ENCODE measurements at regions not wholly inside any gene's neighbourhood (a gene's known extent, or its start where the extent isn't known, plus 50 kb on each side); places are given as distances from the start of the nearest gene placed in this dataset.

DNA sequence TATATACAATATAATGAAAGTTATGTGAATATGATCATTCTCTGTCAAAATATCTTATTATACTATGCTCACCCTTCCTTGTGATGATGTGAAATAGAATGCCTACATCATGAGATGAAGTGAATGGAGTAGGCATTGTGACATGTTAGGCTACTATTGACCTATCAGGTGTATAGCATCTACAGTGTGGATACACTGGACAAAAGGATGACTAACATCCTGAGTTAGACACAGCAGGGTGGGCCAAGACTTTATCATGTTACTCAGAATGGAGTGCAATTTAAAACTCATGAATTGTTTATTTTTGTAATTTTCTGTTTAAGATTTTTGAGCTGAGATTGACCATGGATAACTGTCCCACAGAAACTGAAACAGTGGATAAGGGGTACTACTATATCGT, 53.4 kb upstream of the NAV3 start:
- DNase-seq, result no peak

DNA sequence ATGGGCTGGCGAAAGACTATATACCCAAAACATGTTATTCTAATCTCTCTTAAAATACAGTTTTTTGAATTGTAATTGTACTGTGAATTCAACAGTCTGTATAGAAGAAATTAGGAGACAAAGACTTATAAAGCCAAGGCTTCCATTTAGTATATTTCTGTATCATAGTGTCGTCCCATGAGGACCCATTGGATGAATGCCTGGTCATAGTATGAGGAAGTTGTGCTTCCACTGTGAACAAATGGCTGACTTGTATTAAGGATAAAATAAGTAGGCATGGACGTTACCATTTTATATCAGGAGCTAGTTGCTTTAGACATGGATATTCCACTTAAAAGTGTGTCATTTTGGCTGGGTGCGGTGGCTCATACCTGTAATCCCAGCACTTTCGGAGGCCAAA, 55.9 kb upstream of the NAV3 start:
- no peak for DNase-seq

DNA sequence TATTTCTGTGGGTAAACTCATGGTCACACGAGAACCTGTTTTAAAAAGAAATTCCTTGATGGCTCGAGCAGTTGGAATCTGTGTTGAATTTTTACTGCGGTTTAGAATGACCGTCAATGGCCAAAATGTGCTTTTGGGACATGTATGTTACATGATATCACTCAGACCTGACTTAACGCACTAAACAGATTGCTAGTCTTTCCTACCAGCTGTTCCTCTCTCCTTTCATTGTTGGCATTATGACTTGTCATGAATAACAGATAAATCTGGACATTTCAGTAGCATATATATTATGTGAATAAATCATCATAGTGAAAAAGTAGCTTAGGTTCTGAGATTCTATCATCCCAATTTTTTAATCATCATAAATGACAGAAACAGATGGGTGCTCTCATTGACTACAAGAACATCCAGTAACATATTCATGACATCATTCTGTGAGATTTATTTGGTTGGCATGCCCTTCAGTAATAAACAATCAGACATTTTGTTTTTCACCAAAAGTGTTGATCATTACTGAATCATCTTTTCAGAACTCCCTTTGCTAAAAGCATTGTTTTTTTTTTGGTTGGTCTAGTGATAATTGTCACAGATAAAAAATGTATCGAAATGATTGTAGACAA, 57.9 kb upstream of the NAV3 start:
- no peak for DNase-seq

DNA sequence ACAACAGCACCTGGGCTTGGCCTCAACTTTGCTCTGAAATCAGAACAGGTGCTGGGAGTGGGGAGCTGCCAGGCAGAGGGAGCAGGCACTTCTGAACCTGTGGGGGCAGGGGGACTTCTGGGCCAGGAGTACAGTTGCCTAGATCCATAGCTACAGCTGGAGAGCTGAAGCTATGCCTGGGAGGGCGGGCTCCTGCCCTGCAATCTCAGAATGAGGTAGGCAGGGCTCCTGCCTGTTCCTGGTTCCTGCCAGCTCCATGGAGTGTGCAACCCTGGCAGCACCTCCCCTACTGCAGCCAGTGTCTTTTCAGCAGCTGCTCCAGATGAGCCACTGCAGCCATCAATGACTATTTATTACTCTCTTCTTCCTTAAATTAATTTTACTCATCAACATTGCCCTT, 62.1 kb upstream of the NAV3 start:
- DNase-seq, result no peak

DNA sequence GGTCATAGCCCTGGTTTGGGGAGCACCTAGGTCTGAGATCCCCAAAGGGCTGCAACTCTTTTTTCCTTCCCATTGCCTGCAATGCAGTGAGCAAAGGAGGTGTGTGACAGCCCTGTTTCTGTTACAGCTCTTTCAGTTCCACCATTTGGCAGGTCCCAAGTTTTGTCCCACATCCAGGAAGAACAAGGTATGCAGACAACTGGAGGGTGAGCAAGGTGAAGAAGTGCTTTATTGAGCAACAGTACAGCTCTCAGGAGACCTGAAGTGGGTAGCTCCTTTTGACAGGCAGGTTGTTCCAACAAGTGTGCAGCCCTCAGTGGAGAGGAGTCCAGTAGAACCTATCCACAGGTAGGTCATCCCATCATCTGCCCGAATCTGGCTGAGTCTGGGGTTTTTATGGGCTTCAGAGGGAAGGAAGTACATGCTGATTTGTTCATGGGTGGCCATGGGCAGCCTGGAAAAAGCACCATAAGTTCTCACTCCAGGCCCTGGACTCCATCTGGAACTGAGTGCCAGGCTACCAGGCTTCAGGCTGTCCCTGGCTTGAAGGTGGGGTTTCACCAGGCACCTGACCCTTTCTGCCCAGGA, 62.8 kb upstream of the NAV3 start:
- DNase-seq, result no peak

DNA sequence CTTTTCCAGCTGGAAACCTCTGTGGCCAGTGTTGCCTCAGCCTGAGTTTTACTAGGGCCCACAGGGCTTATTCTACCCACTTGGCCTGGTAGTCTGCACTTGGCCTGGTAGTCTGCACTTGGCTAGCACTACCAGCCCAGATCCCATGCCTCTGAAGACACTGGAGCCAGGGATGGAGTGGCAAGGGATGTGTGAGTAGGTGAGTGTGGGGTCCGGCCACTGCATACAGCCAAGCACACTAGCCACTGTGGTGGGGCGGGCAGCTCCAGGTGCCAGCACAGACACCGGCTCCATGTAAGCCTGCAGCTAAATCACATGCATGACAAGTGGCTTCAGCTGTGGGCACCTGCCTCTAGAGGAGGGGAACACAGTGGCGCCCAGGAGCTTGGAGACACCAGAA, 63.4 kb upstream of the NAV3 start:
- no peak for DNase-seq

DNA sequence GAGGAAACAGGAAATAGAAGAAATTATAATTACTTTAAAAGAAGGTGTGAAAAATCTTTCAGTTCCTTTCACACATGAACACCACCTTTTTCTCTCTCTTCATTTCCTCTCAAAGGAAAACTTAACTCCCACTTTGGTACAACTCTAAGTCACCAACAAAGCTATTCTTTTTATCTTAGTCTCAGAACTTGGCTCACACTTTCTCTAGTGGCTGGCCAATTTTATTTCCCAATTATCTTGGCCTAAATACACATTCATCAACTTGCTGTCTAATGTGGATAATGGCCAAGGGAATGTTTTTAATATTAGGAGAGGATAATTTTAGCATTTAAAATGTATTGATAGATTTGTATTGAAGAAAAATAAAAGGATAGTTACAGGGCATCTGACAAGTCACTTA, 64.5 kb upstream of the NAV3 start:
- DNase-seq, result no peak

DNA sequence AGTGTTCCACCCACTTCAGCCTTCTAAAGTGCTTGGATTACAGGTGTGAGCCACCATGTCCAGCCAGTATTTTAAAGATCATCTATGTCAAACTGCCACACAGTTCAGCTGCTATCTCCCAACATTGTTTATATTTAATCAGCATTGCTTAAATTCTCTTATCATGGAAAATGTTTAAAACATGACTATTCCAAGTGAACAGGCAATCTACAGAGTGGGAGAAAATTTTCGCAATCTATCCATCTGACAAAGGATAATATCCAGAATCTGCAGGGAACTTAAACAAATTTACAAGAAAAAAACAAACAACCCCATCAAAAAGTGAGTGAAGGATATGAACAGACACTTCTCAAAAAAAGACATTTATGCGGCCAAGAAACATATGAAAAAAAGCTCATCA, 69.4 kb upstream of the NAV3 start:
- DNase-seq, result no peak

DNA sequence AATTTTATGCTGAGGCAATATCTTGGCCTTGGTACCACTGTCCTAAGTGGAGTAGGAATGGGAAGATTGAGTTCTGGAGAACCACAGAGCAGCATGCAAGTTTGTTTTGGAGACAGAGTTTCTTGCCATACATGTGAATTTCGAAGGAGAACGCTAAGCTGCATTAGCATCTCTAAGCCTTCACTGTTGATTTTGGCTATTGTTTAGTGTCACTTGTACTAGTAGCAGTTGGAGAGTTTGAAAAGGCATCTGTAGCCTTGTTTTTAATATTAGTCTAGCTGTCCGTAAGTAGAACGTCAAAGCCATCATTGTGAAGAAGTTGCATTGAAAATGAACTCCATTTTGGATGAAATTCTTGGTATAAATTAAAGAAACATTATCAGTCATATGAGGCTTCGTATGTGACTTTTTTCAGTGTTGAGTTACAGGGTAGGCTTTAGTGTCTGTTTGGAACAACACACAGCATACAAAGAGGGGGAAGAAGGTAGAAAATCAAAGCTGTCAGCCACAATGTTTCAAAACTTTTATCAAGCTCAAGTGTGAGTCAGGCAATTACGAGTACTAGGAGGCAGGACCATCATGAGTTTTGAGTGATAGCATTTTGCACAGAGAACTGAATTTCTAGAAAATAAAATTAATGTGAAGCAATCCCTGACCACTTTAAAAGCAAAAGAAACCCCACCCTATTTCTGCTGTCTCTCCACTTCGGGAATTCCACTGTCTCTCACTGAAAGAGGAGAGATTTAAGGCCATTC, 70.2 kb upstream of the NAV3 start:
- no peak for DNase-seq

DNA sequence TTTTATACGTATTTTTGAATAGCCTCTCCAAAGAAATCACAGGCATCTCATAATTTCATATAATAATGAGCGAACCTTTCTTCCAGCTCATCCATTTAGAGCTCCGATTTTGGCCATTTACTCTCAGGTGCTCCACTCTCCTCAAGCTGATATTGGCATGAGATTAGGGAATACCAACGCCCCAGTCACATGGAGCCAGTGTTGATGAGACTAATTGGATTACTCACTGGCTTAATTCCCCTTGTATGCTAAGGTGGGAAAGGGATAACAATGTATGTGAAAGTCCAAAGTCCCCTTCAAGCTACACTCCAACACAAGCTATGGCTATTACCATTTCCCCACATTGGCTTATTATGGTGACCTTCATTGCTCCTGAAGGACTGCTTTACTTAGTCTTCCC, 76.6 kb upstream of the NAV3 start:
- no peak for DNase-seq

DNA sequence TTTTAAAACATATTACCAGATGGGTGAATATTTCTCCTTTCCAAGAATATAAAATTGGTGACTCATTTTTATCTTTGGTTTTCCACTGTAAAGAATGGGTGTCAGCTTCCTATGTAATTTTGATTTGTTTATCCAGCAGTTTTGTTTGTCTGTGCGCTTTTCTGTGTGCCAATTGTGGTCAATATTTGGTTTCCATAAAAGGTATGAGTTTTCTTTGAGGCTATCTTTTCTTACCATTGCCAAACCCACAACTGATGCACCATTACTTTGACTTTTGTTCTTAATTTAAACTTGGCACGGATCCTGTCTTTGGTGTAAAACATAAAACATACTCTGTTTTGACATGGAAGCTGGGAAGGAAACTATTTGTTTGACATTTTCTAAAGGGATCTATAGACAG, 78.8 kb upstream of the NAV3 start:
- DNase-seq, result peak; percentile 33

DNA sequence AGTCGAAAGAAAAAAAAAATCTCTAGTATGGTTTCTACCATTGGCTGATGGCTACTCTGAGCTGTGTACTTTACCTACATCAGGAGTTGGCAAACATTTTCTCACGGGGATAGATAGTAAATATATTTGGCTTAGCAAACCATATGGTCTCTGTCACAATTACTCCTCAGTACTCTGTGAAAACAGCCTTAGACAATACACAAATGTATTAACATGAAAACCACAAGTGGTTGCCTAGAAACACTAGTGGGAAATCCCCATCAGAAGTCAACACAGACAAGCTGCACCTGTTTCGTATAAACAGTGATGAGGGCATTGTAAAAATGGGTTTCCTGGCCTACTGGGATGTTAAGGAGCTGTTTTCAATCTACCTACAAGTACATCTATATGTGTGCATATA, 84.6 kb upstream of the NAV3 start:
- peak; percentile 97 for DNase-seq

DNA sequence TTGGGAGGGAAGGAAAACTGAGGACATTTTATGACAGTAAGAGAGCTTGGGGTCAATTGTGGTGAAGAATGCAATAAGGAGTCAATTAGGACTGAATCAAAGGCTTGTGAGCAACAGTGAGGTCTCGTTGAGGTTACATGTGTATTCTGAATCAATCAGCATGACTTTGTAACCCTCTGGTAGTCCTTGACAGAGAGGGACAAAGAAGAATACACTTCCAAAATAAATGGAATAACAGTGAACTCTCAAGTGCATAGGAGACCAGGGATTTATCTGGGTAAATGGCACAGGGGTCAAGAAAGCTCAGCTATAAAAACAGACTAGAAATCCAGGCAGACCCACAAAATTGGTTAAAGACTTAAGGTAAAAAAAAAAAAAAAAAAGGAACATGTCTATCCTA, 85.1 kb upstream of the NAV3 start:
- no peak for DNase-seq

DNA sequence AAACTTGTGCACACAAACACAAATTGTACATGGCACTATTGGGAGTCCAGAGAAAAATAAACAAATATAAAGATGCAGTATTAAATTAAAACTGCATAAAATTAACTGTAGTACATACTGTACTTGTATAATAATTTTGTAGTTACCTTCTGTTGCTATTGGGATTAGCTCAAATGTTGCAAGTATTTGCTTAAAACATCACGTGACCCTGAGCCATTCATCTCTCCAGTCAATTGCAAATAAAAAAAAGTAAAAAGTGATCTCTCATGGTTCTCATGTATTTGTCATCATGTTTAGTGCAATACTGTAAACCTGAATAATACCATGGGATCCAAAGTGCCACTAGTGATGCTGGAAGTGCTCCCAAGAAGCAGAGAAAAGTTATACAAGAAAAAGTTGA, 88.1 kb upstream of the NAV3 start:
- DNase-seq, result peak; percentile 19

DNA sequence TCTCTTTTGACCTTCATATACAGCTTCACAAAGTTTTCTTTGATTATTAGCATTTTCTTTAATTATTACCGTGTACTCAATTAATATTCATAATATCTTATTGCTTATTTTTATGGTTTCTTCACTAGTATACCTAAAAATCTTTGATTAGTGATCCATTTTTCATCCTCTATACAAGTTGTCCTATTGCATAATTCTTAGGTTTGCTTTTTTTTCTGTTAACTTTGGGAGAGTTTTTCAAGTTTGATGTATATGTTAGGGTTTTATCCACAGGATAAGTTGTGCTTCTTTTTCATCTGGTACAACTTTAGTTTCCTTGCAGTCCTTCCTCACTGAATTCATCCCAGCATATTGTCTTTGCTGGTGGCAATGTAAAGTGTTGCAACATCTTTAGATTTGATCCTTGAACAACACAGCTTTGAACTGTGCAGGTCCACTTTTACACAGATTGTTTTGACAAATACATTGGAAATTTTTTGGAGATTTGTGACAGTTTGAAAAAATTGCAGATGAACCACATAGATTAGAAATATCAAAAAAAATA, 88.6 kb upstream of the NAV3 start:
- no peak for DNase-seq

DNA sequence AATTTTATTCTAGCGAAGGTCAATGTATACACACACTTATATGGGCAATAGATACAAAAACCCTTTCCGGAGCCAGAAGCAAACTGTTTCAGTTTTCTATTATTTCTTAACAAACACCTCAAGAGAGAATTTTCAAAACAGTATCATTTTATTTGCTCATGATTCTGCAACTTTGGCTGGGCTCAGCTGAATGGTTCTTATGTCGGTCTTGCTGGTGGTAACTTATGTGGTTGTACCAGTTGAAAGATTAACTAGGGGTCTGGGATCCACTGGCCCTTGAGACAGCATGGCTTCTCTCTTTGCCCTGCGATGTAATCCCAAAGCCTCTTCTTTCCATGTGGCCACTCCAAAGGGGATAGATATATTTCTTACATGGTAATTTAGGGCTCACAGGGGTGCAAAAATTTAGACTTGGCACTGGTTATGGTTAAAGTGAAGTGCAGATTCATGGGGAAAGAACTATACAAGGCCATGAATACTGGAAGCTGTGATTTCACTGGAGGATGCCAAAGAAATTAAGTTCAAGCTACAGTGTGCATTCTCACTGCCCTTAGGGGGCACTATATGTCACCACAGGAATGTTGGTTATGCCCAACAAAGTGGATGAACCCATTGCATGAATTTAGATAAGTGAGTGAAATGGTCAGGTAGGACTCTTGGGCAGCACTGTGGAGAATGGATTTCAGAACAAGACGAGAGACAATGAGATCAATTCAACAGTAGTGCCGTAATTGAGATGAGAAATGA, 94.3 kb upstream of the NAV3 start:
- DNase-seq, result no peak

DNA sequence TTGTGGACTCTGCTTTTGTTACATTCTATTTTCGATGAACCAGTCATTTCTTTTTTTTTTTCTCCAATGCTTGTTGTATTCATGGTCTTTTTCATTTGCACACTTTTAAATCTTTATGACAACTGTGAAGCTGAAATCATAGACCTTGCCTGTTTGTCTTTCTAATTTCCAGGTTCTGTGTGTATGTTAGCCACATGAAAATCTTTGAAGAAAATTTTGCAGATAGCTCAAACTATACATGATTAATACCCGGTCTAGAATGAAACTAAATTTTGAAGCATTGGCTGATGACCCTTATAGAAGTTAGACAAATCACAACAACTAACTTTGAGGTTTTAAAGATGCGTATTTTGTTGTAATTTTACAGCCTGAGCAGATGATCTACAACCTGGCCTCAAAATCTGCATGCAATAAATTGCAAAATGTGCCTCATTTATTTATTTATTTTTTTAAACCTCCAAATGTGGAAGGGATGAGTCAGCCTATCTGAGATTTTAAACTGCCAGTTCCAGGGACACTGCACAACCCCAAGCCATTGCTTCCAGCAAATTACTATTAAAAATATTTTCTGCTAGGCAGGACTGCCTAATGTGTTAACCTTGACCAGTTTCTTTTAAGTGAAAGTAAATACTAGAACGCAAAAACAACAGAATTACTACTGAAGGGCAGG, 96.3 kb upstream of the NAV3 start:
- peak; percentile 11 for DNase-seq

DNA sequence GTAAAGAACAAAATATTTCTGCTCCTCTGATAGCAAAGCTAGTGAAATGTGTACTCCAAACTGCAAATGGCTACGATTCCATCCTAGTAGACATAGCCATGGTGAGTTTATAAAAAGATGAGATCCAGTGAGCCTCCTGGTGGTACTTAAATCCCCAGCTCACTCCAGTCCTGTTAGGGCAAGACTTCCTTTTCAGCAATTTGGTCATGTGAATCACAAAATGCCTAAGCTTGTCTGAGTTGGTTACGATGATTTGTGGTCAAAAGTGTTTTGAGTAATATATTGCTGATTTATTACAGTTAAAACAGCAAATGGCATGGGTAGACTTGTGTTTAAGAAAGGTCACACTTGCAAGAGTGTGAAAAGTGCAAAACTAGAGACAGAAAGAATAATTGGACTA, 102.7 kb upstream of the NAV3 start:
- no peak for DNase-seq

DNA sequence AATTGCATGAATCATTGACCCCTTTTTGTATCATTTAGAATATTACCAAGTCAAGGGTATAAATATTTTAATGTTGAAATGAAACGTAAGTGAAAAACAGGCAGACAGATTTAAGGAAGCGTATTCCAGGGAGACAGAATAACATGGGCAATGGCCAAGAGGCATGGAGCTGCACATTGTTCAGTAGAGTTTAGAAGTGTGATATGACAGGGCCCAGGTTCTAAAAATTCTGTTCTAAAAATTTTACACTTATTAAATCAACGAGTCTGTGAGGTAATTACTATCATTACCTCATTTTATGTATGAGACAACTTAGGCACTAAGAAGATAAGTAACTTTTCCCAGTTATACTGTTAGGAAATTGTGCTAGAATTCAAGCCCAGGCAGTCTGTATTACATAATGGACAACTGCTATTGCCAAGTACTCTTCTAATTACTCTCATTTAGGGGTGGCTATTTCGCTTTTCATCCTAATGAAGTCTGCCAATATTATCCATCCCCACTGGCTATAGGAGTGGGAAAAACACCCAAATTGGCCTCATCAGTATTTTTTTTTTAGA, 103.2 kb upstream of the NAV3 start:
- no peak for DNase-seq

DNA sequence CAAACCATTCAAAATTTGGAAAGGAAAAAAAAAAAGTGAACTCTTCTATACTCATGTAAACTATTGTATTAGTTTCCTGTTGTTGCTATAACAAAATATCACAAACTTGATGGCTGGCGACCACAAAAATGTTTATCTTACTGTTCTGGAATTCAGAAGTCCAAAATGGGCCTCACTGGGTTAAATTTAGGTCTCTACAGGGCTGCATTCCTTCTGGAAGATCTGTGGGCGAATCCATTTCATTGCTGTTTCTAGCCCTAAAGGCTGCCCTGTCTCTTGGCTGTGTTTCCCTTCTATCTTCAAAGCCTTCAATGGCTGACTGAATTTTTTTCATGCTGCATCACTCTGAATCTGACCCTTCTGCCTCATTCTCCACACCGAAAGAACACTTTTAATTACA, 105.1 kb upstream of the NAV3 start:
- no peak for DNase-seq

DNA sequence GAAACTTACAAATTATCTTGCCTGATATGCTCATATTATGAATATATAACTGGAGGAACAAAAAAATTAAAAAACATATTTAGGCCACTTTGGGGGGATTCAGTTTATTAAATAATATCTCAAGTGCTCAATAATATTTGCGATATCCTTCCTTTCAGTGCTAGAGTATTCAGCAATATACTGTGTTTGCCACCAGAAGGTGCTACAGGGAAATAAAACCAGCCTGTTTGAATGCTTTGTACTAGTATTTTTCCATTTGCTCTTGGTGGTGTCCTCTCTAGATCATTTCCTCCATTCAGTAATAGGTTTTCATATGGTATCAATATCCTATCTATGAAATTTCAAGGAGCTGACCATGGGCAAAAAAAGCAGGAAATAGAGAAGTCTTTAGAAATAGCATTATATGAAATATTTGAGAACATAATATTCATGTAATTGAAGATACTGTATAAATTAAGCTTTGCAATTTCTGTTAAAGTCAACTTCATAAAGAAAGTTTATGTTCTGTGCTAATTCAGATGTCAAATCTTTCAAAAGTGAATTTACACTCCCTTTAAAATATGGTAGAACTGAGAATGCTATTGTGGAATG, 106.2 kb upstream of the NAV3 start:
- peak; percentile 81 for DNase-seq

DNA sequence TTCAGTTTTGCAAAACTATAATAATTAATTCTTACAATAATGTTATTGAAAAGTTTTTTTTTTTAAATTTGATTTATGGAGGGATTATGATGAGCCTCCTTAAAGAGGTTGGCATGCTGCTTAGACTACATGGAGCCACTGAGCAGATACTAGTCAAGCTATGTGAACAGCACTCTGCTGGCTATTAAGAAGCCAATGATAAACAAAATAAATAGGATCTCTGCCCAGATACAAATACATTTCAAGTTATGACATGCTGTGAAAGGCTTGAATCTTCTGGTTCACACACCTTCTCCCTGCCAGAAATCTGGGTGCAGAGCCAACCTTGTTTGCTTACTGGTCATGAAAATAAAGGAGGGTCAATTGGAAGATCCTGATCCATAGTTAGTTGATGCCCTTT, 107.4 kb upstream of the NAV3 start:
- DNase-seq, result no peak
